LNCAP (cell line): ENCODE measurements at regions not wholly inside any gene's neighbourhood (a gene's known extent, or its start where the extent isn't known, plus 50 kb on each side); places are given as distances from the start of the nearest gene placed in this dataset.

Experiments used
- TF ChIP-seq, protein P1 (sequence below): fragments of 450-650 bp; IDR thresholded peaks from 2 replicates; pipeline ENCODE4 v1.5.1; 2017; ENCODE audit warnings: mild to moderate bottlenecking

DNA sequence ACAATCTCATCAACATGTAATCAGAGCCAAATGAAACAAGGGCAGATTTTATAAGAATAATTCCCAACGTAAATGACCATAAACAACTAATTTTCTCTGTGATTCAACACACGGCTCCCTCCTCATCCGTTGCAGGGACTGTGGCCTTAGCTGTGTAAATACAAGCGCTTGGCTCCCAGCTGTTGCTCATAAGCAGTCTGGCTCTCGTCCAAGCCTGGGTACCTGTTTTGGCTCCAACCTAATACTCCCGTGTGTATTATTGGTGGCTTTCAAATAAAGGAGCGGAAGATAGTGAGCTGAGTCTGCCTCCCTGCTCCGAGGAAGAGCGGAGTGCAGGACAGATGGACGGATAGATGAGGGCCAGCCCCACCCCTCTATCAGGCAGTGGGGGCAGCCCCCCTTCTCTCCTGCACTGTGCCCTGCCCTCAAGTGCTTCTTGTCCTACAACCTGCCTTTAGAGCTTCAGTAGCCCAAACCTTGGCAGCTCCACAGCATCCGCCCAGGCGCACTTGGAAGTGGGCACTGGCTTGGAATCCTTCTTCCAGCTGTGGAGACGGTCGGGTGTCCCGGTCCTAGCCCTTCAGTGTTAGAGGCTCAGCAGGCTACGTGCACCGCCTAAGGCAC lies 670.9 kb downstream of the BRD1 start:
- TF ChIP-seq, protein P1, sequence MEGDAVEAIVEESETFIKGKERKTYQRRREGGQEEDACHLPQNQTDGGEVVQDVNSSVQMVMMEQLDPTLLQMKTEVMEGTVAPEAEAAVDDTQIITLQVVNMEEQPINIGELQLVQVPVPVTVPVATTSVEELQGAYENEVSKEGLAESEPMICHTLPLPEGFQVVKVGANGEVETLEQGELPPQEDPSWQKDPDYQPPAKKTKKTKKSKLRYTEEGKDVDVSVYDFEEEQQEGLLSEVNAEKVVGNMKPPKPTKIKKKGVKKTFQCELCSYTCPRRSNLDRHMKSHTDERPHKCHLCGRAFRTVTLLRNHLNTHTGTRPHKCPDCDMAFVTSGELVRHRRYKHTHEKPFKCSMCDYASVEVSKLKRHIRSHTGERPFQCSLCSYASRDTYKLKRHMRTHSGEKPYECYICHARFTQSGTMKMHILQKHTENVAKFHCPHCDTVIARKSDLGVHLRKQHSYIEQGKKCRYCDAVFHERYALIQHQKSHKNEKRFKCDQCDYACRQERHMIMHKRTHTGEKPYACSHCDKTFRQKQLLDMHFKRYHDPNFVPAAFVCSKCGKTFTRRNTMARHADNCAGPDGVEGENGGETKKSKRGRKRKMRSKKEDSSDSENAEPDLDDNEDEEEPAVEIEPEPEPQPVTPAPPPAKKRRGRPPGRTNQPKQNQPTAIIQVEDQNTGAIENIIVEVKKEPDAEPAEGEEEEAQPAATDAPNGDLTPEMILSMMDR, result no peak

DNA sequence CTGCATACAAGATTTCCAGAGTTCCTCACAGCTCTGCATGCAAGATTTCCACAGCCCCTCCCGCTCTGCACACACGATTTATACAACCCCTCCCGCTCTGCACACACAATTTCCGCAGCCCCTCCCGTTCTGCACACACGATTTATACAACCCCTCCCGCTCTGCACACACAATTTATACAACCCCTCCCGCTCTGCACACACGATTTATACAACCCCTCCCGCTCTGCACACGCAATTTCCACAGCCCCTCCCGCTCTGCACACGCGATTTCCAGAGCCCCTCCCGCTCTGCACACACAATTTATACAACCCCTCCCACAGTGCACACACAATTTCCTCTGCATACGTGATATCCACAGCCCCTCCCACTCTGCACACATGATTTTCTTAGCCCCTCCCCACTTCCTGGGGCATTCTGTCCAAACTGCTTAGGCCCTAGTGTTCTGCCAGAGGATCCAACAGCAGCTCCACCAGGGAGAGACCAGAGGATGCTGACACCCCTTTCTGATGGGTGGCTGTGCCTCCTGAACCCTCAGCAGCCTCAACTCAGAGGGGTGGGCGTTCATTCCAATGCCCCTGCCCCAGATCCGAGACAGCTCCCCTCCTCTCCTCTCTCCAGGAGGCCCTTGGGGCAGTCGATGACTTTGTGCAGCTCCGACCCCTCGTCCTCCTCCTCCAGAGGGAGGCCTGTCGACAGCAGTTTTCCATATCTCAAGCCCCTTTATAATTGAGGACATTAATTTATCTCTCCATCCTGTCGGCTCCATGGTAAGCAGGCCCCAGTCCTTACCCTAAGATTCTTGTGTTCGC lies 671.7 kb downstream of the BRD1 start:
- TF ChIP-seq, protein P1, result no peak

DNA sequence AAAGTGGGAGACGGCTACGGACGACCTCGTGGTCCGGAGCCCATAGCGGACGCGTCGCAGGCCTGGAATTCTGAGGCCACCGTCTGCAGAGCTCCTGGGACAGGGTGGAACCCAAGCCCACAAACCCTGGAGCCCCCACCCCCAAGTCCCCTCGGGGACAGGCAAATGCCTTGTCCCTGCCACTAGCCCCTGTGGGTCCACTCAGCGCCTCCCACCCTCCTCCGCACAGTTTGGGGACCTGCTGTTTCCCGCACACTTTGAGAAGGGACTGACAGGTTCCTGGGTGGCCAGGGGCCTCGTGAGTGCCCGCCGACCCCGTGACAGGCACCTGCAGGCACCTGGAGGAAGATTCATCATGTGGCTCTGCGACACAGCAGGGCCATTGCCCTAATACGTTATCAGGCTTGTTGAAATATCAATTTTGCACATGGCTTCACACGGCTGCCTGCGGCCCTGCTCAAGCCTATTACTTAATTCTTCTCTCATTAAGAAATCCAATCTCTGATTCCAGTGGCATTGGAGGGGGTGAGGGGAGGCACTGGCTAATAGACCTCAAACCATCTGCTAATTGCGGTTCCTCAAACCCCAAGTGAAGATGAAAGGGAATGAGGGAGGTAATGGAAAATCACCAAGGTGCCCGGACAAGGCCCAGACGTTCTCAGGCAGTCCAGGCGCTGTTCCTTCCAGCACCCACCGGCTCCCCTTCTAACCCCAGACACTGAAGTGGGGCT lies 672.5 kb downstream of the BRD1 start:
- TF ChIP-seq, protein P1, result no peak

DNA sequence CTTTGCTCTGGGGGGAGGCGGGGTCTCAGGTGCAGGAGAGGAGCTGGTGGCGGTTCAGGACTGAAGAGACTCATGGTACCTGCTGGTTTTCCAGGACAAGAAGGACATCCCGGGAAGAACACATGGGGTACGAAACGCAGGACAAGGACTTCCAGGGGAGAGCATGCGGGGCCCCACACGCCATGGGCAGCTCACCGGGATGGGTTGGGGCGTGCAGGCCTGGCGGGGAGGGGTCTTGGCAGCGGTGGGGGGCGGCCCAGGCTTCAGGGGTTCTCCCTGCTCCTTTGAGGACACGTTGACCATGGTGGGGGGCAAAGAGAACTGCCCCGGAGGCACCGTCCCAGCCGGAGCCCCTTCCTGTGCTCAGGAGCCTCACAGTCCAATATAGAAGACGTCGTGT lies 673.2 kb downstream of the BRD1 start:
- TF ChIP-seq, protein P1, result no peak

DNA sequence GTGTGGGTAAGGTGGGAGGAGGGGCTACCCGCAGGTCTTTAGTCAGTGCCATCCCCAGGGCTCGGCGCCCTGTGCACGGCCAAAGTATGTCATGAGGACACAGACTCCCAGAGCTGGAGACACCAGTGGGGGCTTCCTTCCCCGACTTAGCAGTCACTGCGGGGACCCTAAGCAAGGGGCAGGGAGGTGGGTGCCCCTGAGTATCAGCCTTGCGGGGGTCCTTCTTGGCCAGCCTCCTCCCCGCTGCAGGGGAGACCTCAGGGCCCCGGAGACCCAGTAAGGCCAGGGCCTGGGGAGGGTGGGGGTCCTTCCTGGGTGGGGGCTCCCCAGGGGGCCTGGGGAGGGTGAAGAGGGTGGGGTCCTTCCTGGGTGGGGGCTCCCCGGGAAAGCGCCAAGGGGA lies 673.8 kb downstream of the BRD1 start:
- TF ChIP-seq, protein P1, result no peak

DNA sequence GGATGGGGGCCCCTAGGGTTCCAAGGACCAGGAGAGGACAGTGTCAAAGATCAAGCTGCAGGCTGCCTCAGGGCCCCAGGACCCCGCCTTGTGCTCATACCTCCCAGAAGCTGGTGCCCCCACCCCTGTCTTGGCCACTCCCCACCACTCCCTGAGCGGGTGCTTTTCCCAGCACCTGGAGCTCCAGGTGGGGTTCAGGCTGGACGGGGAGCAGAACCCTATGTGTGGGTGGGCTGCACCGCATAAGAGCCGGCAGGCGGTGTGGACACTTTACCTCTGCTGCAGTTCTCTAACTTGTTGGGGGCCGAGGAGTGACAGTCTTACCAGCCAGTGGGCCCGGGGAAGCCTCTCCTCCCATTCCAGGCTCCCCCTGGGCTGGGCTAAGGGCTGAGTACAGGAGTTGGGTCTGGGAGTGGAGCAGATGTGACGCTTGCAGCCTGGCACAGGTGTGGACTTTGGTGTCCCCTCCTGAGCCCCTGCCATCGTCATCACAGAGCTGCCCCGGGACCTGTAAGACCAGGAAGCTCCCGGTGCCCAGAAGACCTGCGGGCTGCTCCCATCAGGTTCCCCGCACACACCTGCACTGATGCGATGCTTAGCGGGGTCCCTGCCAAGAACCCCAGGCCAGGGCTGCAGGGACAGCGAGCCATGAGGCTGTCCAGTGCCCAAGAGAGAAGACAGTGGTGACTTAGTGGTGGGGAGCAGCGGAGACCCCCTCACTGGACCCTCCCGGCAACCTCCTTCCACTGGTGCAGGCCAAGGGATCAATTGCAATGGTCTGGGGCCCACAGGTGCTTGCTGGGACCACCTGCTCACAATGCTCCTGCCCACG lies 674.5 kb downstream of the BRD1 start:
- TF ChIP-seq, protein P1, result no peak
